ENCODE measurements at regions not wholly inside any gene's neighbourhood (a gene's known extent, or its start where the extent isn't known, plus 50 kb on each side); places are given as distances from the start of the nearest gene placed in this dataset.

DNA sequence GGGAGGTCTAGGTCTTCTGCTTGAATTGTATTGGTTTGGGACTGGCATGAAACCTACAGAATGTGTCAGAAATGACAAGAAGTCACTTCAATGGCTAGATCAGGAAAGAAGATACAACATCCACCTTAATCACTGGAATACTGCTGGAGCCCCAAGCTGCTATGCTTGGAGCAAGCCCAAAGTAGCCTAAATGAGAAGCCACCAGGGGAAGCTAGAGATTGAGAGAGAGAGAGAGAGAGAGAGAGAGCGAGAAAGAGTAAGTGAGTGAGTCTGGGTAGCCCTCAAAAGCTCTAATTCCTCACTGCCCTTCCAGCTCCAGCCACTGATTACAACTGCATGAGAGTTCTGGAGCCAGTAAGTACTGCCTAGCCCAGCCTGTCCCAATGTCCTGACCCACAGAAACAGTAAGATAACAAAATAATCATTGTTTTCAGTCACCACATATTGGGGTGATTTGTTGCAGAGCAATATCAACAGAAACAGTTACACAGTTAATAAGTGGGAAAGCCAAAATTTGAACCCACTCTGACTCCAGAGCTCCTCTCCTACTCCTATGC is 529.2 kb upstream of the GOLIM4 start:
- FAIRE-seq, result no peak

DNA sequence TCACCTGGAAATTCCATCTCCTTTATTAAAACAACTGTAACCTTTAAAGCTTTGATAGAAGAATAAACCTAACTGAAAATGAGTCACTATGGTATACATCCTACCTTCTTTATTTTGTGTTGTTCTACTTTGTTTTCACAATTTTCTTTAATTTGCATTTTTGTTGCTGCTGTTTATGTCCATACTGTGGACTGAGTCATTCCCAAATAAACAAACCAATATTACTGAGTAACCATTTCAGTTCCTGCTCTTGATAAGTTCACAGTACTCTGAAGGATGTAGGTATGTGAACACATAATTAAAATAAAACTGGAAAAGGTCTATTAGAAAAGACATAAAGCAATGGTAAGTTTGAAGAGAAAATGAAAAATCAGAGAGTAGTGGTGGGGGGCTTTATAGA is 528.5 kb upstream of the GOLIM4 start:
- FAIRE-seq, result no peak

DNA sequence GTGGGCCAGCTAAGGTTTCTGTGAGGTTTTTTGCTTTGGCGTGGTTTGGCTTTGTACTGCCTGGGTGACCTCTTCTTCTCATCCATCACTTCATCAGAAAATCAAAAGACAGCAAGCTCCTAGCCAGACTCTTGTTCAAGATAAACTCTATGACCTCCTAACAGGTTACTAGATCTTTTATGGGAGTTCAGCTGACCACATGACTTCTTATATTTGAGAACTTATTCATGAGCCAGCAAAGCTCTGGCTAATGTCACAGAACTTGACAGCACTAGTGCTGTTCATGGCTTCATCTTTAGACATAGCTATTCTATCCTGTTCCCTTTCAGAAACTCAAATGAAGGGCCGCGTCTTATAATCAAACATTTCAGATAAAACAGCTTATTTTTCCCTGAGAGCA is 527.1 kb upstream of the GOLIM4 start:
- FAIRE-seq, result no peak

DNA sequence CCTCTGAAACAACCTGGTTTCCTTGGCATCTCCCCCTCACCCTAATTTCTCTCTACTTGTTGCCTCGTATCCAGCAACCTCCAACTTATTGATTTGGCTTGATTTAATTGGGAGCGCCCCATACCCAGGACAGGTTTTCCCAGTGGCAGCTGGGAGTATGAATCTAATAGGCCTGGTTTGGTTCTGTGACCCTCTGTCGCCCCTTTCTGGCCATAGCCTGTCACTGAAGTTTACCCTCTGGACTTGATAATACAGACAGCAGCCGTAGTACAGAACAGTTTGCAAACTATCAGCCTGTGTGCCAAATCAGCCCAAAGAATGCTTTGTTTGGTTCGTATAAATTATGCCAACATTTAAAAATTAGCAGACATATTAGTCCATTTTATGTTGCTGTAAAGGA is 525.1 kb upstream of the GOLIM4 start:
- FAIRE-seq, result no peak

DNA sequence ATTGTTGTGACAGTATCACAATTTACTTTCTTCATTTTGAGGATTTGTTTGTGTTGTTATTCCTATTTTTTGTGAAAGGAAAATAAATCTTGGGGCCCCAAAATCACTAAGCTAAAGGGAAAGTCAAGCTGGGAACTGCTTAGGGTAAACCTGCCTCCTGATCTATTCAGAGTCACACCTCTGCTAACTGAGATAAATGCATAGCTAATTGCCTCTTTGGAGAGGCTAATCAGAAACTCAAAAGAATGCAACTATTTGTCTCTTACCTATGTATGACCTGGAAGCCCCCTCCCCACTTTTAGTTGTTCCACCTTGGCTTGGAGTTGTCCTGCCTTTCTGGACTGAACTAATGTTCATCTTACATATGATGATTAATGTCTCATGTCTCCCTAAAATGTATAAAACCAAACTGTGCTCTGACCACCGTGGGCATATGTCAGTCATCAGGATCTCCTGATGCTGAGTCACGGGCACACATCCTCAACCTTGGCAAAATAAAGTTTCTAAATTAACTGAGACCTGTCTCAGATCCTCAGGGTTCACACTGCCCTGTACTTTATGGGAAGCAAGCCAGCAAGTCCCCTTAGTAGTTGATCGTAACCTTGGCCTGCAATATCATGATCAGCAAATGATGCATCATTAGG is 523.2 kb upstream of the GOLIM4 start:
- no peak for FAIRE-seq

DNA sequence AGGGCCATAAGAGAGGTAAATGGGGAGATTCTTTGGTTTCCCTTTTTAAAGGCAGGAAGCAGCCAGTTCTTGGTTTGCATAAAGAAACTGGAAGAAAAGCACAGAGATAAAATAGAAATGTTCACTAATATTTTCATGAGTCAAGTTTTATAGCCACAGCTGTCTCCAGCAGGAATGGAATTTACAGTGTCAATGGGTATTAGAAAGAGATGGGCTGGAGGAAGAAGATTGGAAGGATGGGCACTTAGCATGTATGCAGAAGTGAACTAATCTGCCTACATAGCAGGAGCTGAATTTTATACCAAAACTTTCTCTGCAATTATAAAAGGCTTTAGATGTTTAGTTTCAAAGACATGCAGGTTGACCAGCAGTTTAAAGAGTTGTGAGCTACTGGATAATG is 521.9 kb upstream of the GOLIM4 start:
- FAIRE-seq, result no peak

DNA sequence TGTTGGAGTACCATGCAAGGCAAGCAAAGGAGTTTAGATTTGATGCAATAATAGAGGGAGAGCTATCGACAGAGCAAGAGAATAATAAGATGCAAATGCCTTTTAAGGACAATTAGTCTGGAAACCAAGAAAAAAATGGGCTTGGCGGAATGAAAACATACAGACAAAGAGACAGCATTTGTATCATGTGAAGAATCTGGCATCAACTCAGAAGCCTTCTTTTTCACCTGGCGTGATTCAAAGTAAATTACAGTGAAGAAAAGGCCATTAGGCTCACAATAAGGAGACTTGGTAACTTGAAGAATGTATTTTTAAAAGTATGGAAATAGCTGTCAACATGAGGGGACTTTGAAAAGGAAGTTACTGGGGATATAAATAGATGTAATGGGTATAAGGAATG is 521.2 kb upstream of the GOLIM4 start:
- no peak for FAIRE-seq

DNA sequence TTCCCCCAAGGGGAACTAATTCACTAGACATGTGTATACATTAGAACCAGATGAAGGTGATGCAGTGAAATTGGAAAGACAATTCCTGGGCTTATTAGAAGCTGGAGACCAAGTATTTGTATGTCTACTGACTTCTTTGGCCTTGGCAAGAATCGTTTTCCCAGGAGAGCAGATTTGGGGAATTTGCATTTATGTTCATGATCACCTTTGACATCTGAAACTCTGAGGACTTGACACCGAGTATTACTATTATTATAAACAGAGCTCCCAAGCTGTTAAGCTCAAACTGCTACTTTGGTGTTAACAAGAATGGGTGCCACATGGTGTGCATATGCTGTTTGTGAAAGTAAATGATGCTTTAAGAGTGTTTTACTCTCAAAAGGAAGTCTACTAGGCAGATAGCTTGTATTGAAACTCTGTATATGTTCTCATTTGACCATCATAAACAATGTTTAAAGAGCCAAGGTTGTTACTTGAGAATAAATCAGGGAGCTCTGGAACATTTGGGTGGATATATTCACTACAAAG is 519.8 kb upstream of the GOLIM4 start:
- no peak for FAIRE-seq

DNA sequence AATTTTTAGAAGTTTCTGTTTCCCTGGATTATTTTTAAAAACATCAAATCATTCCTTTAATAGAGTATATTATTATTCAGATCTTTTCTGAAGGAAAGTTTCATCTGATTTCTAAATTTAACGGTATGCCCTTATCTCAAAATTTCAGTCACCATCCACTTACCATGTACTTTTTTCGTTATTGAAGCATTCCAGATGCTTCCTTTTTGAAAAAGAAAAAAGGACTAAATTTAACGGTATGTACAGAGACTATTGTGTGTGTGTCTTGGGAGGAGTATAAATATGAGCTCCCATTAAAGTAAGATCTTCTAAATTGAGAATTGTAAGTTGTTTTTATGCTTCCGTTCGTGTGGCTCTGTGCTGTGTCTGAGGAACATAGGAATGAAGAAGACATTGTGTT is 517.4 kb upstream of the GOLIM4 start:
- no peak for FAIRE-seq

DNA sequence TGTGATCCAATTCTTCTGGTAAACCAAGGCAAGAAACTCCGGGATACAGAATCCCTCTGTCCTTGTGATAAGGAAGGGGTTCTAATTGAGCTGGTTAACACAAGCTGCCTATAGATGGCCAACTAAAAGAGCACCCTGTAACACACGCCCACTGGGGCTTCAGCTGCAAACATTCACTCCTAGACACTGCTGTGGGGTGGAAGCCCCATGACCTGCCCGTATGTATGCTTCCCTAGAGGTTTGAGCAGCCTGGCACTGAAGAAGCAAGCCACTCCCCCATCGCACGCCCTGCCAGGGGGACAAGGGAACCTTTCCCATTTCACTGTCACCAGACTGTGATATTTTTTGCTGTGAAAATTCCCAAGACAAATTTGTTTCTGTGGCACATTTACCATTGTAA is 516.9 kb upstream of the GOLIM4 start:
- no peak for FAIRE-seq

DNA sequence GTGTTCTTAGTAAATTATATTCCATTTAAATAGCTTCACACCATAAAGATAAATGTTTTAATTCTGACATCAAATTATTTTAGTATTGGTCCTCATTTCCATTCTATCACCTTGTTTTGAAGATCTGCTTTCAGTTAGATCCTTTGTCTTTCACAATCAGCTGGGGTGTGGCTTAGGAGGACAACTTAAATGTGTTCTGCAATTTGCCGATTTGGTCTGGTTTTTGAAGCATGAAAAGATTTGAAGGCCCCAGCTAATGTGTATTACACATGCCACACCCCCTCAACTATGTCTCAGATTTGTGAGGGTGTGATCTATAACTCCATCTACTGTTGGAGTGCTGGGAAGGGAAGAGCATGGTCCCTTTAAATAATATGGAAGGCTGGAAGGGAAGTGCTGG is 516.1 kb upstream of the GOLIM4 start:
- no peak for FAIRE-seq

DNA sequence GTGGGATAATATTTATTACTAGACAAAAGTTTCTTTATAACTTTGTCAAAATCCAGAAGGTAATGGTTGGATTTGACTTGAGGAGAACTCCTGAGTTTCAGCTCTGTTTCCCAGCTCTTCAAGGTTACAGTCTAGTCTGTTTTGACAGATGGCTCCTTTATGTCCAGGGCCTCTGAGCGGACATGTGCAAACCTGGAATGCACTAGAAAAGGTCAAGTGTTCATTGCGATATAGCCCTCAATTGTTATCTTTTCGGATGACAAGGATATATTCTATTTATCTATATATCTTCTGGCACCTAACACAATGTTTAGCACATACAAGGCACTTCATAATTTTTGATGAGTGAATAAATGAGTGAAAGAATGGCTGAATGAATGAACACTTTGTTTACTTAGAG is 513.2 kb upstream of the GOLIM4 start:
- no peak for FAIRE-seq

DNA sequence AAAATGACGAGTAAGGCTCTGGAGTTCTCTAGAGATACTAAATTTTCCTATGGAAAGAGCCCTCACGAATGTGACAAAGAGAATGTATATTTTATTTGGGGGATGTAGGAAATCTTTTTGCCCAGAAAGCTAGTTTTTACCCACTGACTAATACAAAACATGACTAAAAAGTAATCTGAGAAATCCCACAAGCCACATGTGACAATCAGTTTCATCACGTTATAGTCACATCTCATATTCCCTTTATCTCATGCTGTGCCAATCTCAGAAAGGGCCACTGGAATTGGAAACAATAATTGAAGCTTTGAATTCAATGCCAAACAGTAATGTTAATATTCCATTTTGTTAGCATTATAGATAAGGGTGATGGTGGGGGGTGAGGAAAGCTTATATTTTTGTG is 509.0 kb upstream of the GOLIM4 start:
- no peak for FAIRE-seq

DNA sequence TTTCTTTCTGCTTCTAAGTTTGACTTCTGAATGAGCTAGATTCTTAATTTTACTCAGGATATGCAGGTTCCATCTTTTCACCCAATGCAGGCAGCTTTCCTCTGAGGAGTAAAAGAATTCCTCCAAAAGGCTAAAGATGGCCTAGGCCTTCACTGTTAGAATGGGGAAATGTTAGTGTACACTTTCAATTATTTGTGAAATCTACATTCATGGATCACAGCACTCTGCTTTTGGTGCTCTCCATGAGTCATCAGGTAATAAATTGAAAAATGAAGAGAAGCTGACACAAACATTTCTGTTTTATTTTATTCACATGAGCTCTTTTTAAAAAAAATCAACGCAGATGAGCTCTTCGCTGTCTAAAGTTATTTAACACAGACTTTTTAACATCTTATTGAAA is 502.5 kb upstream of the GOLIM4 start:
- peak; percentile 87 for FAIRE-seq

DNA sequence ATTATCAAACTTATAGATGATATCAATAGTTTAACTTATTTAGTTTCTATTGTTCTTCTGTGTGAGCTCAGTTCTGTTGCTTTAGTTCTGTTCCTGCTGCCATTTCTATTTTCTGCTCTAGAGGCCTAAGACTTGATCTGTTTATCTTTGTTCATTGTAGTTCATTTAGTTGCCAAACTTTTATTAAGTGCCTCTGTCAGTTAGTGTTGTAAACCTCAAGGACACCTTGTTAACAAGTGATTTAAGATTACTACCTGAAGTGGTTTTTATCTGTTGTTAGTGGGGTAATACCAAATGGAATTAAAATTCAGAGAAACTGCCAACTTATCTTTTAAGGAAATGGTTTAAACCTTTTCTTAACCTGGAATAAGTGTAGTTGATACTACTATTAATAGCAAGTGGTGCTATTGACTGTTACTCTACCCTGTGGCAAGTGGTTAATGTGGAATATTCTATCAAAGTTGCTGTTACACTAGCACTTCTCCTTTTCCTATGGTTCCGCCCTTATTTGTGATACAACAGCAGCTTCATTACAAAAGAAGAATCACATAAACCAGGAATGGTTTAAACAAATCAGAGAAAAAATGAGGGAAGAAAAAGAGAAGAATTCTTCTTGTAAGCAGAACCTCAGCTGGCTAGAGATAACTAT is 500.6 kb upstream of the GOLIM4 start:
- no peak for FAIRE-seq

DNA sequence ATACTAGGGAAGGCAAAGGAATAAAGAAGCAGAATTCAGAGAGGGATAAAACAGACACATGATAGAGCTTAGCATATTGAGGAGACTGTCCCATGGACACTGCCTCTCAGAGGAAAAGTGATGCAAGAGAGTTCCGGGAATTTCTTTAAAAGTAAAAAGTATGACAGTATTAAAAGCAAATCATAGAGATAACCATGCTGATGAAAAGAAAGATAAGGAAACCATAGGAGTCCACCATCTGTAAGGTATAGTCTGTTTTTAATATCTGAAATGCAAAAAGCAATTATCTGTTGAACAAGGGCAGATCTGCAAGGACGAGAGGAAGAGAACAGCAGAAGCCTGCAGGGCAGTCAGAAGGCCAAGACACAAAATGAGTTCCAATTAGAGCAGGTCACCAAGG is 495.9 kb upstream of the GOLIM4 start:
- no peak for FAIRE-seq

DNA sequence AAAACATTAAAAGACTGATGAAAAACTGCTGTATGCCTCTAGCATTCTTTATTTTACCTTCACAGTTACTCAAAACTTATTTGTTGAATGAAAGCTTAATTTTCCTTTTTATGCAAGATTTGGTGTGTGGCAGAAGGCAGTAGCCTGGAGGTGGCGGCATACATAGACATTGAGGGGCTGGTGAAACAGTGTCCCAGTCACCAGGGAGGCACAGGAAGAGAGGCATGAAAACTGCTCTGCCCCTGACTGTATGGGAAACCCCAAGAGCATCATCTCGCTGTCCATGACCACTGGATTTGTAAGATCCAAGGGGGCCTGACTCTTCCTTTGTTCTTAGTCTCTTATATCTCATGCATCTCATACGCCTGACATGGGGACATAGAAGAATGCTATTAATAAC is 493.7 kb upstream of the GOLIM4 start:
- no peak for FAIRE-seq

DNA sequence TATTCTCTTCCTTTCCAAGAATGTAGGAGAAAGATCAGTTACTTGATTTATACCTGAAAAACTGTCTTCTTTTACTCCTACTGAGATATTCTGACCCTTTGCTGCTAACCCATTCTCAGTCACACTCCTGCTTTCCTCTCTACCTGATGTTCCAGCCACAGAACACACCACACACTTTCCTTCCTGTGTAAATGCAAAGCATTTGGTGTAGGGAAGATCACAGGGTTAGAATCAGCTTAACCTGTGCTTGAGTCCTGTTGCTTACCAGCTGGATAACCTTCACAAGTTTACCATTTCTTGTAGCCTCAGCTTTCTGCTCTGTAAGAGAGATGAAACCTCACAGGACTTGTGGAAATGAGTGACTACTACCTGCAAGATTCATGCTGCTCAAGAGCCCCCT is 489.8 kb upstream of the GOLIM4 start:
- FAIRE-seq, result no peak

DNA sequence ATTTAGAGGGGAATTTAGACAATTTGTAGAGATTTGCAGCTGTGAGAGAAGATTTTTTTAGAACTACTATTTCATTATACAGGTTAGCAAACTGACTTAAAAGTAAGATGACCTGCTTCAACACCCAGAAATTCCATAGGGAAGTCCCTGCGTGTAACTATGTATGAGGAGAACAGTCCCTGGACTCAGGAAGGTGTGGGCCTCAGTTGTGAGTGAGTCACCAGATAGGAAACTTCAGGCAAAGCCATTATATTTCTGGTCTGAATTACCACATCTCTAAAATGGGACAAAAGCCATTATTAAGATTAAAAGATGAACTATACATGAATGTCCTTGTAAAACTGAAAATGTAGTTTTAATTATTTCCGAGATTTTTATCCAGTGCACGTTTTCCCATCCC is 488.3 kb upstream of the GOLIM4 start:
- no peak for FAIRE-seq

DNA sequence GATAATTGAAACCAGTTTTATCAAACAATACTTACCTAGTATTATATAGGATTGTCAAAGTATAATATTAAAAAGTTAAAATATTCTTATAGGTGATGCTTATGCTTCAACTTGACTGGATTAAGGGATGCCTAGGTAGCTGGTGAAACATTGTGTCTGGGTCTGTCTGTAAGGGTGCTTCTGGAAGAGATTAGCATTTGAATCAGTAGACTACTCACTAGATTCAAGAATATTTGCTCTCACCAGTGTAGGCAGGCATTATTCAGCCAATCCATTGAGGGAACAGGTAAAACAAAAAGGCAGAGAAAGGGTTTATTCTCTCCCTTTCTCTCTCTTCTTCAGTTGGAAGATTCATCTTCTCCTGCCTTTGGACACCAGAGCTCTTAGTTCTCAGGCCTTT is 486.8 kb upstream of the GOLIM4 start:
- no peak for FAIRE-seq

DNA sequence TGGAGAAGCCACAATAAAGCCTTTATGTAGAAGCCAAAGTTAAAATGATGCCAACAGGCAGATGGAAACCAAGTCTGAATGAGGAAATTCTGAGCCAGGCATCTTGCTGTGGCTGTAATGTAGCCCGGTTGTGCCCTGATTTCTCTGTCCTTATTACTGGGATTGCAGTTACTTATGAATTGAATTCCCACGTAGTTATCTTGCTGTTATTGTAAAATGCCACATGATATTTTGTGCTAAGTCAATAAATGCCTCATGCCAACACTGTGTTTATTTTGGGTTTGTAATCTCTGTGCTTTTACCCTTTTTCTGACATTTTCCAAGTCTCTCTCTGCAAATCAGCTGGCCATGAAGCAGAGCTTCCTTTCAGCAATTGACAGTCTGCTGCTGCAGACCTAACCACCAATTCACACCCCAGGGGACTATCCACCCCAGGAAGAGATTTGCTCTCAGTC is 486.1 kb upstream of the GOLIM4 start:
- FAIRE-seq, result peak; percentile 36

DNA sequence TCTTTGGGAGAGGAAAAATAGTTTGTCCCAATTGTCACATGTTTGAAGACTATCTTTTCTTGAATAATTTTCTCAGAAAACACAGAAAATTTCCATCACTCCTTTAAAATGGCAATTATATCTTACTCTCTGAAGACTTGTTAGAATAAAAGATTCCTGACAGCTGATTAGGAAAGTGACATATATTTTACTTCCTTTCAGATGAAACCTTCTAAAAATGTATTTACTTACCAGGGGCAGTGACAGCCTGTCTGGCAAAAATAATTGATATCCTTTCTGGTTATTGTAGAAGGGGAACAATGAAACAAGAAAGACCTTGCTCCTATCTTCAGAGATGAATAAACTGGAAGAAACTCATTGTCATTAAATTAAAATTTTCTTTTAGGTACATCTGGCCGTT is 483.3 kb upstream of the GOLIM4 start:
- FAIRE-seq, result no peak

DNA sequence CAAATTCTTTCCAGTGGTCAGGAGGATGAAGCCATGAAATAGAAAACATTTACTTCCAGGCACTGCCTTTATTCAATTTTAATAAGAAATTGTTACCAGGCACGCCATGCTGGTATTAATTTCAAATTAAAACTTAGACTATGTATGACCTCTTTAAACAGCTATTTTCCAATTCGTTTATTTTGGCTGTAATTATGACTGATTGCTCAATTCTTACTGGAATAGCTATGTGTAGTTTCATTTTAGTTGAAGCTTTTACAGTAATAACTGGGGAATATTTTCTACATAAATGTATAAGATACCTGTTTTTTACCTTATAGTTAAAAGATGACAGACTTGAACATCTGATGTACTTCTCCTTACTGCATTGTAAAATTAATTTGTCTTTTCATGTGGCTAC is 480.0 kb upstream of the GOLIM4 start:
- FAIRE-seq, result no peak

DNA sequence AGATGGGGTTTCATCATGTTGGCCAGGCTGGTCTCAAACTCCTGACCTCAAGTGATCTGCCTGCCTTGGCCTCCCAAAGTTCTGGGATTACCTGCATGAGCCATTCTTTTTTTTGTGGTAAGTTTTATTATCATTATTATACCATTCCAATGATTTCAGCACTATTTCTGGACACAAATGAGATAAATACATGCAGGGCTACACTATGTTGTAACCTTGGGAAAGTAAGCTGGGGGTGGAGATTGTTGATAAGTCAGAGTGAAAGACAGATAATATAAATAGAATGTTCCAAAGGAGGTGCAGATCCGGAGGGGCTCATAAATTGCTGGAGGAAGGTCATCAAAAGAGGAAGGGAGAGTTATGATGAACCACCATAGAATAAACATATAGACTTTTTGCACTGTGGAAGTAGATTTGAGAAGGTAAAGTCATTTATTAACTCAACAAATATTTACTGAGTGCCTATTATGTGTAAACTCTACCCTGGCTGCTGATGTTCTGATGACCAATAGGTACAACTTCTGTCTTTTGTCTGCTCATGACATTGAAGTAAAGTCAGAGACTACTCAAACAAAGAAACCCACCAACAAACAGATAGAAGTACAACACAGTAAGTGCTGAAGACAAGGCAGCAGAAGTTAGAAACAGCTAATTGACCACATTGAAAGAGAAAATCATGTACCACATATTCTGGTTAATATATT is 478.9 kb upstream of the GOLIM4 start:
- FAIRE-seq, result no peak

Measured in islet of Langerhans (tissue), 1 donor.